ENCODE measurements at regions not wholly inside any gene's neighbourhood (a gene's known extent, or its start where the extent isn't known, plus 50 kb on each side); places are given as distances from the start of the nearest gene placed in this dataset.

- no peak for DNase-seq (ENCODE audit: low spot score)
- in situ Hi-C loops (cut with MboI; ENCODE audit: low sequenced_read_pairs, unreplicated experiment): no loop called here
- no peak for TF ChIP-seq CTCF (IDR thresholded peaks at IDR 0.05; ENCODE audit: borderline replicate concordance, control extremely low read depth, extremely low read depth, insufficient read depth, missing control alignments)
Measured at GRCh38 chr3:48067271-48067670, 51.1 kb upstream of the MAP4 start.
